ENCODE measurements at regions not wholly inside any gene's neighbourhood (a gene's known extent, or its start where the extent isn't known, plus 50 kb on each side); places are given as distances from the start of the nearest gene placed in this dataset.

- TF ChIP-seq CTCF (IDR thresholded peaks at IDR 0.05; ENCODE audit: insufficient read depth, low read depth, low read length) (no peak), EZH2 (IDR thresholded peaks at IDR 0.05; ENCODE audit: insufficient read depth, low read length) (no peak)
Measured at GRCh38 chr6:170158296-170159021, 132.4 kb downstream of the DLL1 start.

All from astrocyte (in vitro differentiated cells and primary cell).